SW 1271 (cell line): ENCODE measurements at regions not wholly inside any gene's neighbourhood (a gene's known extent, or its start where the extent isn't known, plus 50 kb on each side); places are given as distances from the start of the nearest gene placed in this dataset.

Experiments used
- DNase-seq, 2 experiments: peaks; one replicate each; lab custom pipeline; 2025; lab: John Stamatoyannopoulos, UW

DNA sequence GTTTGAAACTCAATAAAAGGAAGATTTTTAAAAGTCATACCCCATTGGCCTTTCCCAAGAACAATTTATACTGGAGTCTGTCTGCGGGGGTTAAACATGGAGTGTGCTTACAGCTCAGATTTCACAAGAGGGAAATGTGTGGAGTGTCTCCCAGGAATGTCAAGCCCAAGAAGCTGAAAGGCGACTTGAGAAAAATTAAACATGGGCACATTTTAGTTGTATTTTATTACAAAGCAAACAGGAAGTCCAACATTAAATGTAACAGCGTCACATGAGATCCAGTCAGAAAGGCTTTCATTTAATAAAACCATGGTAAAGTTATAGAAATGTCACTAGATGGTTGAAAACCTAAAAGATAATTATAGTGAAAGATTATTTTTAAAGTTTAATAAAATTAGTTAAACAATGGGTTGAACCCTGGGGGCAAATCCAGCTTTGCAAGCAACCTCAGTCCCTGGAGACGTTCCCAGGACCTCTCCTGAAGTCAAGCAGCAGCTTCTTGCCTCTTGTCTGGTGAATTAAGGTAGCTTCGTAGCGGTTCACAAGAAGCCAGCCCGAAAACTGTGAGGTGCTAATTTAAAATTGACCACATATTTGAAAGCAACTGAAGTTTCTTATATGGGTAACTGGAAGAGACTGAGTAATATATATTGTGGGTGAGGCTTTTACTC is 168.4 kb upstream of the EDNRA start:
- no peak for DNase-seq

GRCh38 chr4:147313108-147313507 is 167.8 kb upstream of the EDNRA start:
- DNase-seq, result no peak

DNA sequence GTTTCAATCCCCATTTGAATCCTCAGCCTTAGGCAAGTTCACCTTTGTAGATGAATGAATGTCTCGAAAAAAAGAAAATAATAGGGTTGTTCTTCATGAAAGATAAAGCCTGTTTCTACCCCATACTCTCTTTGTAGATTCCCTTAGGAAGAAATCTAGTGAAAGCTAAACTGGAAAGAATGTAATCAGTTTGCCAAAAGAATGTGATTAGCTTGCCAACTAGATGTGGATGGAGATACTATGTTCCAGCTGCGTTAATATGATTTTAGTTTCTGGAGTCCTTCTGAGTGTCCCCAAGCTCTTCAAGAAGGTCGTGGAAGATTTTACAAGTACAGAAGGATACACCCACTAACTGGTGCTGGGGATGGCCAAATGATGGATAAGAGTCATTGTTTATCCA is 162.3 kb upstream of the EDNRA start:
- DNase-seq, result no peak

DNA sequence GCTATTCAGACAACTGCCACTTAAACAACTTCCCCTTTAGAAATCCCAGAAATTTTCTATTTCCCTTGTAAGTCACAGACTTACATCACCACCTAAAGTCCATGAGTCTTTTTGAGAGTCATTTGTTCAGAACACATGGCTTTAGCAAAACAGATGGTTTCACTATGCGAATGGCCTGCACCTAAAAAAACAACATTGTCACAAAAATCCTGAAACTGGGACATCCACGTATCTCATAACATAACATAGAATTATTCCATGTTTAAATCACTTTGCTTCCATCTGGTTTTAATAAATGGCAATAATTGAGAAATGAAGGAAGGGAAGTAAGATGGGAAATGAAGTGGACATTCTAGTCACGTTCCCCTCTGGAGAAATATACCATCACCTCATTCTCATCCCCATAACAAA is 155.3 kb upstream of the EDNRA start:
- no peak for DNase-seq

- DNase-seq, result no peak
Observed at GRCh38 chr4:147326591-147326990, 154.3 kb upstream of the EDNRA start.

DNA sequence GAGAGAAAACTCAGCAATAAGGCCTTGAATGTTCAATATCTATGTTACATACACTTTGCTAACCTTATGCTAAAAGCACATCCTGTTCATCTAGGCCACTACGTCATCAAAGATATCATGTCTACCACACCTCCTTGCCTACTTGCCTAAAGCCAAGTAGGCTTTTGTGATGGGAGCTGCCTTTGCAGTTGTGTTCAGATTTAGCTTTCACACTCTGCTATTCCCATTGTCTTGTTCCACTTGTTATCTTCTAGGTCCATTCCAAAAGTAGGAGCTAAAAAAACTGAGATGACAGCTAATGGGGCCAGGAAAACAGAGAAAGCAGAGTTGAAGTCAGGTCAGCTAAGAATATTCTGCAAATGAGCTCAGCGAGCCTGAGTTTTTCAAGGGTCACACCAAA is 153.6 kb upstream of the EDNRA start:
- DNase-seq, result no peak

- DNase-seq, result no peak
Observed at GRCh38 chr4:147328189-147328588, 152.7 kb upstream of the EDNRA start.

DNA sequence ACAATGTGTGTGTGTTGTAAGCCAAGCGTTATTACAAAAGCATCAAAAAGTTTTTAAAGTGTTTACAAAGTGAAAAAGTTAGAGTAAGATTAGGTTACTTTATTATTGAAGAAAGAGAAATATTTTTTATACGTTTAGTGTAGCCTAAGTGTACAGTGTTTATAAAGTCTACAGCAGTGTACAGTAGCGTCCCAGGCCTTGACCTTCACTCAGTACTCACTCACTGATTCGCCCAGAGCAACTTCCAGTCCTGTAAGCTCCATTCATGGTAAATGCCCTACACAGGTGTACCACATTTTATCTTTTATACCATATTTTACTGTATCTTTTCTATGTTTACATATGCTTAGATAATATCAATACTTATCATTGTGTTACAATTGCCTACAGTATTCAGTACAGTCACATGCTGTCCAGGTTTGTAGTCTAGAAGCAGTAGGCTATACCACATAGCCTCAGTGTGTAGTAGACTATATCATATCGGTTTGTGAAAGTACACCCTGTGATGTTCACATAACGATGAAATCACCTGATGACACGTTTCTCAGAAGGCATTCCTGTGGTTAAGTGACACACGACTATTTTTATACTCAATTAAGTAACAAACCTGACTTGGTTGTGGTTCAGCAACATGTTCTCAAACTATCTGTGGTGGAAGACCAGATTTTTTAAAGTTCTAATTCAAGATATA is 152.0 kb upstream of the EDNRA start:
- DNase-seq, result no peak

GRCh38 chr4:147332091-147332490 is 148.8 kb upstream of the EDNRA start:
- no peak for DNase-seq

DNA sequence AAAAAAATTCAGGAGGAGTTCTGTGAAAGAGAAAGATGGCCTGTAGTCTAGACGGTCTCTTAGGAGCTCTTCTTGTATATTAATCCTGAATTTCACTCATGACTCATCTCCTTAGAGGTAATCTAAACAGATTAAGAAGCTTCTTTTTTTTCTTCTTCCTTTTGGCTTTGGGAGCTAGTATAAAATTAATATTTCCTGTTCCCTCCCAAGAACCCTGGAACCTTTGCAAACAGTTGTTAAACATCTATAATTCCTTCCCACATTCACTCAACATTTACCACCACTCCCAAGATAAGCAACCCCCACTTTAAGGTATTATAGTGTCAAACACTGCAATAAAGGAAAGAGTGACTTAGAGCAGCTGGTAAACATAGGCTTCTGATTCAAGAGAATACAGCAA is 146.4 kb upstream of the EDNRA start:
- no peak for DNase-seq

- DNase-seq, result no peak
Observed at GRCh38 chr4:147335183-147335582, 145.7 kb upstream of the EDNRA start.

- no peak for DNase-seq
Observed at GRCh38 chr4:147336252-147336651, 144.6 kb upstream of the EDNRA start.

DNA sequence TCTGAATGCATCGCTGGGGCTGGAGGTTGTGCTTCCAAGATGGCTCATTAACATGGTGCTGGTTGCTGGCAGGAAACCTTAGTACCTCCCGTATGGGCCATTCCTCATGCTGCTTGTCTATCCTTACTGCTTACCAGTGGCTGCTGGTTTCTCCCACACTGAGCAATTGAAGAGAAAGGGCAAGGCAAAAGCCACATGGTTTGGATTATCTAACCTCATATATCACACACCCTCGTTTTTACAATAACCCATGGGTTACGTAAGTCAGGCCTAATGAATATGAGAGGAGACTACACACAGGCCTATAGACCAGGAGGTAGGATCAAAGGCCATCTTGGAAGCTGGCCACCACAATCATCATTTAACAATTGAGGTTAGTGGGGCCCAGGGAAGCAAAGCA is 141.8 kb upstream of the EDNRA start:
- no peak for DNase-seq

GRCh38 chr4:147340111-147340510 is 140.8 kb upstream of the EDNRA start:
- DNase-seq, result no peak

DNA sequence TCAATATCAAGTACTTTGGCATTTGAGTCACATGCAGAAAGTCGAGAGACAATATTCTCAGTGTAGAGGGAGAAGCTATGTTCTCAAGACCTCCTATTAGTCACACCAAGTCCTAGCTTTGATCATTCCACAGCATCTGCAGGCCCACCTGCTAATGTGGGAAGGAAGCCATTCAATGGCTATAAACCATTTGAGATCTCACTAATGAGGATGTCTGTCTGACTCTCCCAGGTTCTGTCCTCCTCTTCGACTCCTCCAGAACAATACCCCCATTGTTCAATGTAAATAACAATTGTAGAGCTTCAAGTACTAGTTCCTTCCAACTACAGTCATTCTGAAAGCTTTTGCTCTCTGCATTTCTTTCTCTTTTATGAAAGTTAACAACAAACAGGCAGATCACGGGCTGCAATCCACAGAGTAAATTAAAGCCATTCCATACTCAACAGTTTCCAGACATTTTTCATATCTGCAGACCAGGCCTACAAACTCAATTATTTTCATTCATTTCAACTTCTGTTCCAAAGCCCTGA is 140.2 kb upstream of the EDNRA start:
- no peak for DNase-seq

GRCh38 chr4:147343692-147344091 is 137.2 kb upstream of the EDNRA start:
- no peak for DNase-seq

DNA sequence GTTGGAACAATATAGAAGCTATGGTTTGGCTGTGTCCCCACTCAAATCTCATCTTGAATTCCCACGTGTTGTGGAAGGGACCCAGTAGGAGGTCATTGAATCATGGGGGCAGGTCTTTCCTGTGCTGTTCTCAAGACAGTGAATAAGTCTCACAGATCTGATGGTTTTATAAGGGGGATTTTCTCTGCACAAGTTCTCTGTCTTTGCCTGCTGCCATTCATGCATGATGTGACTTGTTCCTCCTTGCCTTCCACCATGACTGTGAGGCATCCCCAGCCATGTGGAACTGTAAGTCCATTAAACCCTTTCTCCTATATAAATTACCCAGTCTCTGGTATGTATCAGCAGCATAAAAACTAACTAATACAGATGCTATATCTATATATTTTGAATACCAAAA is 135.2 kb upstream of the EDNRA start:
- DNase-seq, result no peak

DNA sequence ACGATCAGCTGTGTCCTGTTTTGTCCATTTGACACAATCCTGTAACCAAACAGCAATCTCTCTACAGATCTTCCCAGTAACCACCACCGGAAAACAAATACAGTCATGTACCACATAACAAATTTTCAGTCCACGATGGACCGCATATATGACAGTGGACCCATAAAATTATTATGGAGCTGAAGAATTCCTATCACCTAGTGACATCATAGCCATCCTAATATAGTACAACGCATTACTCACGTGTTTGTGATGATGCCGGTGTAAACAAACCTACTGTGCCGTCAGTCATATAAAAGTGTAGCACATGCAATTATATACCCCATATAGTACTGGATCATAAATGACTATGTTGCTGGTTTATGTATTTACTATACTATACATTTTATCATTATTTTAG is 133.7 kb upstream of the EDNRA start:
- DNase-seq, result no peak

DNA sequence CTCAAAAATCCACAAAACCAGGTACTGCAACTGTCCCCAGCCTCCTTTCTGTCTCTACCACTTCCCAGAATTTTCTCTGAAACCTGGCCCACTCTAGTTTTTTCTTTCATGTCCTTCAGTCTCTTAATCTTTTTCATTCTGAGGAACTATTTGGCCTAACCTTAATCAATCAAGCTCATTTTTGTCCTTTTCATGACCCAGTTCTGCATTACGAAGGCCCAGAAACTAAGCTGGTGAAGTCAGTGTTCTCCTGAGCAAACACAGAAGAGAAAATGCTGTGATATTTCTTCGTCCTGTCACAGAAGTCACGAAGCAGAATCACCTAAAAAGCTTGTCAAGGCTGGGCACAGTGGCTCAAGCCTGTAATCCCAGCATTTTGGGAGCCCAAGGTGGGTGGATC is 131.7 kb upstream of the EDNRA start:
- no peak for DNase-seq

DNA sequence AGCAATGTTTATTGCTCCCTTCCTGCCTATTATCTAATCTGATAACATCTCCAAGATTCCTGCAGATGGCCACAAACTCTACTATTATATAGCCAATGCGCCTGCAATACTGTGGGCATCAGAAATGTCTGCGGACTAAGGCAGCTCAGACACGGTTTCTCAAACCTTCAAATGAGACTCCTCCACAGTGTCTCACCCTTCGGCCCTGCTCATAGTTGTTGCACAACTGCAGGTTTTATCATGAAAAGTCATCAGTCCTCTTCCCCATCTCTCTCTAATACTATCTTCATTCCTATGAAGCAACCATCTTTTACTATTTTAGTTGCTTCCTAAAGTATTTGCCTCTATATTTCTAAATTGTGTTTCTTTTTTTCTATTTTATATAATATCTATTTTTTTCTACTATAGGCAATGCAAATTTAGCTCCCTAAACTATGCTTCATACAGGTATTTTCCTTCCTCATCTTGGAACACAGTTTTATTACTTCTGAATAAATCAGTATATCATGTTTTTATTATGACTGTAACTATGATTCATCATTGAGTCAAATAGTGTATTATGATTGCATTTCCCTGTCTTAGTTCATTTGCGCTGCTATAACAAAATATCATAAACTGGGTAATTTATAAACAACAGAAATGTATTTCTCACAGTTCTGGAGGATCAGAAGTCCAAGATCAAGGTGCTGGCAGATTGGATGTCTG is 129.7 kb upstream of the EDNRA start:
- no peak for DNase-seq

- DNase-seq, result no peak
Observed at GRCh38 chr4:147354237-147354636, 126.7 kb upstream of the EDNRA start.

DNA sequence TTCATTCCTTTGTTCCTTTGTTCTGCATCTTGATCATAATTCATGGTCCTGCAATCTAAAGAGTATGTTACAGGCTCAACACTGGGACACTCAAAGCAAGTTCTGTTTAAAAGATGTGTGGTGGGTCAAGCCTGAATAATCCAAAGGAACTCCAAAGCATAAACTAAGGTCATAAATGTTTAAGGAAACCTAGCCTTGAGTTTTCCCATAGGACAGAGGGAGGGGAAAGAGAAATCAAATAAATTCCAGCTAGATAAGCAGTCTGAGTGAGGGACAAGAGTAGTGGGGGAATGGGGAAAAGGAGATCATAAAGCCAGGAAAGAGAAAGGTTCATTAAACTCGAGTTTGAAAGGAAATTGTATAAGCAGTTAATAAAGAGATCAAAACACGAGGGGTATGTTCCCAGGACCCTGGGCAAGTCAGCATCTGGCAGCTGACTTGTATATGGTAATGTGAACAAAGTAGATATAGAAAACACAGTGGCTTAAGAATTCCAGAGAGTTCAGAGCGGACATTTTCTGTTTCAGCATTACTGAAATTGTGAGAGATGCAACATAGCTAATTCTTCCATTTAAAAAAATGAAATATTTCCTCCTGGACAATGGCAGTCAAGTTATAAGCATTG is 125.8 kb upstream of the EDNRA start:
- DNase-seq, result no peak

- DNase-seq, result no peak
Observed at GRCh38 chr4:147355847-147356246, 125.0 kb upstream of the EDNRA start.
